GM15510 (cell line): ENCODE measurements at regions not wholly inside any gene's neighbourhood (a gene's known extent, or its start where the extent isn't known, plus 50 kb on each side); places are given as distances from the start of the nearest gene placed in this dataset.

Experiments
- POLR2A ChIP-seq: IDR thresholded peaks from 3 replicates; pipeline ENCODE4 v1.6.1; 2011; ENCODE audit warnings: borderline replicate concordance; ENCODE audit not compliant: insufficient read length; ENCODE audit errors: extremely low read depth

GRCh38 chr17:77838748-77839697, 119.5 kb upstream of the TNRC6C start:
- no peak for TF ChIP-seq POLR2A

GRCh38 chr17:77839698-77840512, 118.6 kb upstream of the TNRC6C start:
- no peak for TF ChIP-seq POLR2A

- no peak for TF ChIP-seq POLR2A
Observed at GRCh38 chr17:77840513-77841165, 117.9 kb upstream of the TNRC6C start.

GRCh38 chr17:77841742-77842527, 116.6 kb upstream of the TNRC6C start:
- no peak for TF ChIP-seq POLR2A

DNA sequence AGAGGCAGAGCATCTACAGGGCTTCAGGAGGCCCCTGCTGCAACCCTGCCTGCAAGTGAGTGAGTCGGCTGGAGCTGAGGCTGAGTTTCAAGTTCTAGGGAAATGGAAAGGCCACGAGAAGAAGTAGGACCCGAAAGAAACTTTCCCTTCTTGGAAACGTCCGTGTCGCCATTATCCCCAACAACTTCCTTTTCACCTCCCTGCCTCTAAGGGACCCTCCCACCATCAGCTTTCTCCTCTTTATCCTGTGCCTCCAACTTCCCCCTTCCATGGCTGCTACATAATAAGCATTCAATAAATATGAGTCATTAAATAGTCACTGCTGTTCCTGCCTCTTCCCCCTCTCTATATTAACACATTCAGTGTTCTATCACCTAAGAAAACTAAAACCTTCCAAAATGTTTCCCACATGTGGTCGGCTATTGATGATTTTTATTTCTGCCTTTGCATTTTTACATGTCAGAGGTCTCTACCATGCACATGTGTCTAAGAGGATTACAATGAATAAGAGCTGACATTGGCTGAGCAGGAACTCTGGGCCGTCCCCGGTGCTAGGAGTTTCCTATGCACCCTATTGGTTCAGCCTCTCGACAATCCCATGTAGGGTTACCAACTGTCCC, 115.9 kb upstream of the TNRC6C start:
- no peak for TF ChIP-seq POLR2A

GRCh38 chr17:77843896-77844295, 114.6 kb upstream of the TNRC6C start:
- no peak for TF ChIP-seq POLR2A

GRCh38 chr17:77844681-77845080, 113.8 kb upstream of the TNRC6C start:
- TF ChIP-seq POLR2A: no peak

DNA sequence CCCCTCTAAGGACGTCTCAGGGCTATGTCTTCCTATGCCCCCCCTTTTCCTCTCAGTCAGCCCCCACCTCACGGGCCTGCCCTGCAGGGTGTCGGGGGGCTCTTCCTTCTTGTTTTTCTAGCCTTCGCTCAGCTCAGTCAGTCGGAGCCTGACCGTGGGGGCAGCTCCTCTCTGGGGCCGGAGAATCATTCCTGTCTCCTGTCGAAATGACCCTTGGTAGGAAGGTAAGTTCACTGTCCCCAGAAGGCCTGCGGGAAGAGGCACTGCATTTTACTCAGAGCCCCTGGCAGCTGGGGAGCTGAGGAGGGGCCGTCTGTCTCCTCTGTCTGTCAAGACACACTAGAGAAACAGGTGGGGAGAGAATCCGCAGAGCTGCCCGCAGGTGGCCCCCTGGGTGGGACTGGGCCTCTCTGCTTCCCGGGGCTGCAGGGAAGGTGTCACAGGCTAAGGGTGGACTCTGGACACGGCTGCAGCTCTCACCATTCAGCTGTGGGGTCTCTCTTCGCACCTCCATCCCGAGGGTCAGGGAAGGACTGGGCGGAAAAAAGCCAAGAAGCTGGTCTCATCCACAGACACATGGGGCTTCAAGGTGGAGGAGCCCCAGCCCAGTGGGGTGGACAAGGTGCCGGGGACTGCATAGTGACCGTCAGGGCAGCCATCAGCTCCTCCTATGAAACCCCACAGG, 112.8 kb upstream of the TNRC6C start:
- TF ChIP-seq POLR2A: no peak

- no peak for TF ChIP-seq POLR2A
Observed at GRCh38 chr17:77846531-77847085, 111.9 kb upstream of the TNRC6C start.

DNA sequence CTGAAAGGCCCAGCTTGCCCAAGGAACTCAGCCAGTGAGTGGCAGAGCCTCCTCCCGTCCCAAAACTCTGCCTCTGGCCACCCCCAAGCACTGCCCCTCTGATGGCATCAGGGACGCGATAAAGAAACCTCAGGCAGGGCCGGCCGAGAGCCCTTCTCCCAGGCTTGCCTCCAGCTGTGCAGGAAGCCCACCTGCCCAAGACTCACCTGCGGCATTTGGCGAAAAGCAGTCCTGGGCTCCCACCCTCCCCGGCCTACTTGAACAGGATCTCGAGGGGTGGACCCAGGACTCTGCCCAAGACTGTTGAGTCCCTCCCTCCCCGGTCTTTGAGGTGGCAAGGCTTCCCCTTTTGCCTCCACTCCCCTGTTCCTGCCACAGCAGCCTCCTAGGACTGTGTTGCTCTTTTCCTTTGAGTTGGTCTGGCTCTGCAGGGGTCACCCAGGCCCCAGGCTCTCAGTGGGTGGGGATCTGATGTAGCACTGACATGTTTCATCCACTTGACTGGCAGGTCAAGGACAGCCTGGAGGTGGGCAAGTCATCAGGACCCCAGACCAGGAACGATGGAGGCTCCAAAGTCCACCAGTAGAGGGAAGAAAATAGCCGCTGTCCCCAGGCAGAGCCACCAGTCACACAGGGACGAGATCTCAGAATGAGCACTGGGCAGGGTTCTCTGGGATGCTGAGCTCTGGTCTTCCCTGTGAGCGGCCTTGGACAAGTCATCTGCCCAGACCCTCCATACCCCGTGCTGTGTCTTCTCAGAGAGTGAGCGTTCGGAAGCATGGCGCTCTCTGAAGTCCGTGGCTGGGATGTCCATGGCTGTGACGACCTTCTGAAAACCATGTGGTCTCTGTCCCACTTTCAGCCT, 111.0 kb upstream of the TNRC6C start:
- no peak for TF ChIP-seq POLR2A

DNA sequence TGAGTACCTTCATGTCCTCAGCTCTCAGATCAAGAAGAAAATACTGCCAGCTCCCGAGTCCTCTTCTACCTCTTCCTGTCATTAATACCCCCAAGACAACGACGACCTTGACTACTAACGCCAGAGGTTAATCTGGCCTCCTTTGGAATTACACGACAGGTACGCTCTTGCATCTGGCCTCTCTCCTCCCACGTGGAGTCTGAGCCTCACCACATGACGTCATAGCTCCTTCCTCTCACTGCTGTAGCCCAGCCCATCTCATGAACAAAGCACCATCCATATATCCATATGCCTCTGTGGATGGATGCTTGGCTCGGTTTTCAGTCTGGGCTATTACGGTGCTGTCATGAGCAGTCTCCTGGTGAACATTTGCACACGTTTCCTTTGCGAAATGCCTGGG, 110.2 kb upstream of the TNRC6C start:
- no peak for TF ChIP-seq POLR2A

DNA sequence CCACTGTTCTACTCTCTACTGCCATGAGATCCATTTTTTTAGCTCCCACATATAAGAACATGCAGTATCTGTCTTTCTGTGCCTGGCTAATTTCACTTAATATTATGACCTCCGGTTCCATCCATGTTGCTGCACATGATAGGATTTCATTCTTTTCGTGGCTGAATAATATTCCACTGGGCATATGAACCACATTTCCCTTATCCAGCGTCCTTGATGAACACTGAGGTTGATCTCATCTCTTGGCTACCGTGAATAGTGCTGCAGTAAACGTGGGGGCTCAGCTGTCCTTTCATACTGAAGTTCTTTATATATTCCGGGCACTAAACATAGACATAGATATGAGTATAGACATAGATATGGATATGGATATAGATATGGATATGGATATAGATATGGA, 109.3 kb upstream of the TNRC6C start:
- TF ChIP-seq POLR2A: no peak
